HG02610 (cell line): ENCODE measurements at regions not wholly inside any gene's neighbourhood (a gene's known extent, or its start where the extent isn't known, plus 50 kb on each side); places are given as distances from the start of the nearest gene placed in this dataset.

ENCODE experiments used
- ATAC-seq: cut with Tn5 transposase; IDR thresholded peaks from one replicate; pipeline ENCODE4 v1.9.1; 2021; ENCODE audit warnings: mild to moderate bottlenecking, moderate library complexity; ENCODE audit not compliant: unreplicated experiment

DNA sequence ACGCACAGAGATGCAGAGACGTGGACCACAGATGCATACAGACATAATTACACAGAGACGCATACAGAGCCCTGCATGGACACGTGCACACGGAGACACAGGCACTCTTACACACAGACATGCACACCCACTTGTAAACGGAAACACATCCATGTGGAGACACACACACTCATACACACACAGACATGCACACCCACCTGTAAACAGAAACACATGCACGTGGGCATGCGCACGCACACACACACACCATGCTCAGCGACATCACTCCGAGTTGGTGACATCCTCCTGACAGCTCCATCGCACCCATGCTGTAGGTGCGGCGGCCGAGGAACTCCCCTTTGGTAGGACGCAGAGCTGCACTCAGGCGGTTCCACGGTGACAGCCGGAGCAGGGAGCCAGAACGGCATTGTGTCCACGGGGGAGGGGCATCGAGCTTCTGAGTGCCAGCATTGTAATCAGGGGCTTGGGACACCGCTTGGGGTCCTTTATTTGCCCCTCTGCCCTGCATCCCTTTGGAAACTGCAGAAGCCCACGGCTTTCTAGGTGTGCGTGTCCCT is 233.5 kb downstream of the RBFOX3 start:
- ATAC-seq = no peak

GRCh38 chr17:79374807-79375206 is 236.0 kb downstream of the RBFOX3 start:
- no peak for ATAC-seq

DNA sequence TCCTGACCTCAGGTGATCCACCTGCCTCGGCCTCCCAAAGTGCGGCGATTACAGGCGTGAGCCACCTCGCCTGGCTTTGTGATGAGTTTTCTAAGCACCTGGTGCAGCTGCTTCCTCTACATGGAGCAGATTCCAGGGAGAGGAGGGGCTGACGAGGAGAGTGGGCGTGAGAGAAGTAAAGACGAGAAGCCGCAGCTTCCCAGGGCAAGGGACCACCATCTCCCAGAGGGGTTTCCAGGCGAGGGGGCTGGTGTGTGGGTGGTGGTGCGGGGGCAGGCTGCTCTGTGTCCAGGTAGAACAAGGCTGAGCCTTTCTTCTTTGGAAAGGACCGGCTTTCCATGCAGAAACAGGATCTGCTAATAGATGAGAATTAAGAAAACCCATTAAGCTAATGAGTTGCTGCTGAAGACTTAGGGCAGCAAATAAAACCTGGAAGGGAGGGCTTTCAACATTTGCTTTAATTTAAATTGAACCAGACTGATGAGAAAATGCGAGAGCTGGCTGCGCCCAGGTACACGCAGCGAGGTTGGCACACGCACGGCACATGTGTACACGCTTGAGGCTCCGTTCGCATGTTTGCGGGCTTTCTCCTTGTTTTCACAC is 236.7 kb downstream of the RBFOX3 start:
- ATAC-seq = no peak

- ATAC-seq = no peak
These were observed 238.2 kb downstream of the RBFOX3 start for GRCh38 chr17:79372470-79373238.

GRCh38 chr17:79371984-79372383 is 238.9 kb downstream of the RBFOX3 start:
- no peak for ATAC-seq

- no peak for ATAC-seq
These were observed 240.3 kb downstream of the RBFOX3 start for GRCh38 chr17:79370594-79370993.

DNA sequence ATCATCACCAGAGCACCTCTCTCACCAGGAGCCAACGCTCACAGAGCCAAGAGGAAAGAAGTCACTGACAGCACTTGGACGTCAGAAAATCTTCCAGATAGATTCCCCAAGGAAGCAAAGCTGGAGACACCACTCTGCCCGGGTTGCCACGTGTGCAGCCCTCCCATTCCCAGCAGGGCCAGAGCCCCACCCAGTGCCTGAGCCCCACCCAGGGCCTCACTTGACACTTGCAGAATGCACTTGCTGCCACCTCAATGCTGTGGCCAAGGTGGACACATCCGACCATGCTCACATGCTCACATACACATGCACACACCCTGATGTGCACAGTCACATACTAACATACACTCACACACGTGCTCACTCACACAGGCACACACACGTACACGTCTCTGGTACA is 240.7 kb downstream of the RBFOX3 start:
- no peak for ATAC-seq

DNA sequence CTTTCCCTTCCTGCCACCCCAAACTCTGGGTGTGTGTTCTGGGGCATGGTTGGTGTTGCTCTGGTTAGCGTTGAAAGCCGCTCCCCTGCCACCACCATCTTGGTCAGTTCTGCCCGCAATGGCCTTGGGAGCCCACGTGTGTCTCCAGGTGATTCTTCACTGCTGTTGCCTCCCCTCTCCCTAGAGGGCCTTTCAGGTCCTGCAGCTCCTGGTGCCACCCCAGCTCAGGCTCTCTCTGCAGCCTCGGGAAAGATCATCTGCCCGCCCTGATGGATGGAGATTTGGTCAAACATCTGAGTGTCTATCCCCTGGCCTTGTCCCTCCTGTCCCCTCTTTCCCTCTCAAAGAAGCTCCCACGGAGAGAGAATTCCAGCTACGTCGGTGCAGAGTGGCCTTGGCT is 241.3 kb downstream of the RBFOX3 start:
- ATAC-seq = no peak

DNA sequence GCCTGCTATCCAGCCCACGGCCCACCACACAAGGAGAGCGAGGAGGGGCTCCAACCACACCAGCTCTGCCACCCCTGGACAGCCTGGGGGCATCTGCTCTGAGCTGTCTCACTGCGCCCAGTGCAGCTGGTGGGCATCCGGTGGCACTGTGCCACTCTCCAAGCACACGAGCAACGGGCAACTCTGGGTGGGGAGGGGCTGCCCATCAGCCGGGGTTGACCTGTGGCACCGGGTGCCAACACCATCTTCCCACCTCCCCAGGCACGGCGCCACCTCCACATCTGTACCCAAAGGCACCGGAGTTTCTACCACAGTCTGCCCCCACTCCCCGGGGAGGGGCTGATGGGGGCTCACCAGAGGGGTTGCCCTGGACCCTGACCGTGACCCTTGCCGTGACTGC is 241.8 kb downstream of the RBFOX3 start:
- no peak for ATAC-seq

DNA sequence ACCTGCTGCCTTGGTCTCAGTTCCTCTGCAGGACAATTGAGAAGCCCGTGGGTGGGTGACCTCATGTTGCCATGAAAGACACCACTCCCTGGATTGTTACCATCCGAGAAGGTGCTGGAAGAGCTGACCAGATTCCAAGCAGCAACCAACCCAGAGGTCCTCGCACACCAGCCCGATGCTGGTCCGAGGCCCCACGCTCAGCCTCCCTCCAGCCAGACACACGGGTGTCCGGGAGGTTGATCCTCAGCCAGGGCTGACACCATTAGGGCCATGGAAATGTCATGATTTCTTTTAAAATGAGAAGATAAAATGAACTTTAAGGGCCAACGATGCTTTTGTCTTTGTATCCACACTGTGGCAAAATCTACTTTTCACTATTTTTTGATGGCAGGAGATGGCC is 242.3 kb downstream of the RBFOX3 start:
- ATAC-seq = no peak

- no peak for ATAC-seq
These were observed 243.8 kb downstream of the RBFOX3 start for GRCh38 chr17:79366988-79367571.

GRCh38 chr17:79365836-79366770 is 244.7 kb downstream of the RBFOX3 start:
- no peak for ATAC-seq

GRCh38 chr17:79365351-79365750 is 245.5 kb downstream of the RBFOX3 start:
- no peak for ATAC-seq

- ATAC-seq = no peak
These were observed 246.3 kb downstream of the RBFOX3 start for GRCh38 chr17:79364315-79365094.

DNA sequence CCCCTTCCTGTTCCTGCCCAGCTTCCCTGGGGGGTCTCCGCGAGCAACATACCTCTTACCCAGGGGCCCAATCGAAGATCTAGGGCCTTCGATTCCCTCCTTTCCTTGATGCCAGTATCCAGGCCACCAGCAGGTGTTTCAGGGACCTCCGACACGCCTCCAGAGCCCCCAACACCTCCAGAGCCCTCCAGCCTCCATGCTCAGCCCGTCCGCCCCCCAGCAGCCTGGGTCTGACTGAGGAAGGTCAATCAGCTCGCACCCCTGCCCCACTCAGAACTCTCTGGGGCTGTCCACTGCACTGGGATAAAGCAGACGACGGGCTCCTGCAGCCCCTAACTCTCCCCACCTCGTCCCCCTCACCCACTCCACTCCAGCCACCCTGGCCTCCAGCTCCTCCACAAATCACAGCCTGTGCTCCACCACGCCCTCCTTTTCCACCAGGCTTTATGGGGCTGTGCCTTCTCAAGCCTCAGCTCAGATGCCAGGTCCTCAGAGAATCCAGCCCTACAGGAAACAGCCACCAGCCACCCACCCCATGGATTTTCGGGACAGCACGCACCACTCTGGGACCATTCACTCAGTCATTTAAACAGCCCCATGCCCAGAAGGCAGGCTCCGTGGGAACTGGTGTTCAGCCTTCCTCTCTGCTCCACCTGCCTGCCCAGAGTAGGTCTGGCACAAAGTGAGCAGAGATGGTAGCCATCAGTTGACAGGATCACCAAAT is 247.1 kb downstream of the RBFOX3 start:
- no peak for ATAC-seq

DNA sequence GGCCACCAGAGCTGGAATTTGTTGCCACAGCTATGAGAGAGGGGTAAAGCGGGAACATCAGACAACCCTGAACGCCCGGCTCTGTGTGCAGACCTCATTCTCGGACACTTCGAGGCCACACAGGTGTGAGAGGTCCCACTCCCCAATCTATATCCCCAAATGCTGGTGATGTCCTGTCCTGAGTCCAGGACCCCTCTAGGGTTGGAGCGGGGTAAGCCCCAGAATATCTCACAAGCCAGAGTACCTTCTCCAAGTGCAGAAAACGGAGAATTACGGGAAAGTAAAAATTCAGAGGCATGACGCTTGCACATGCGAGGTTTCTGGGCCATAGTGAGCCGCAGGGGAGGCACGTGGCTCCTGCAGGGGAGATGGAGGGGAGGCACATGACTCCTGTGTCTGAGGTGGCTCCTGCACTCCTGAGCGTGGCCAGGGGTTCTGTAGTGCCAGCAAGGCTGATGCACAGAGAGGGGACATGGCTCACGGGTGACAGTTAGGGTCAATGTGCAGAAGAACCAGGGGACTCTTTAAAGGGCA is 248.0 kb downstream of the RBFOX3 start:
- ATAC-seq = no peak

GRCh38 chr17:79361873-79362771 is 248.7 kb downstream of the RBFOX3 start:
- ATAC-seq = no peak

GRCh38 chr17:79361221-79361734 is 249.6 kb downstream of the RBFOX3 start:
- ATAC-seq = no peak
